SU-DHL-6 (cell line): ENCODE measurements at regions not wholly inside any gene's neighbourhood (a gene's known extent, or its start where the extent isn't known, plus 50 kb on each side); places are given as distances from the start of the nearest gene placed in this dataset.

Experiments
- EZH2phosphoT487 ChIP-seq: fragments of 200-600 bp; sonication (generic), shearing (Covaris generic); conservative IDR thresholded peaks from 2 replicates; pipeline ENCODE4 v1.6.1; 2018; ENCODE audit warnings: mild to moderate bottlenecking, antibody characterized with exemption, low read length, moderate library complexity, mixed read lengths
- TF ChIP-seq, protein P1 (sequence below): fragments of 200-600 bp; sonication (generic); IDR thresholded peaks from one replicate; pipeline ENCODE4 v1.5.1; 2017; ENCODE audit warnings: antibody characterized with exemption, mild to moderate bottlenecking, low read length, moderate library complexity; ENCODE audit not compliant: insufficient read depth, poor library complexity, severe bottlenecking

DNA sequence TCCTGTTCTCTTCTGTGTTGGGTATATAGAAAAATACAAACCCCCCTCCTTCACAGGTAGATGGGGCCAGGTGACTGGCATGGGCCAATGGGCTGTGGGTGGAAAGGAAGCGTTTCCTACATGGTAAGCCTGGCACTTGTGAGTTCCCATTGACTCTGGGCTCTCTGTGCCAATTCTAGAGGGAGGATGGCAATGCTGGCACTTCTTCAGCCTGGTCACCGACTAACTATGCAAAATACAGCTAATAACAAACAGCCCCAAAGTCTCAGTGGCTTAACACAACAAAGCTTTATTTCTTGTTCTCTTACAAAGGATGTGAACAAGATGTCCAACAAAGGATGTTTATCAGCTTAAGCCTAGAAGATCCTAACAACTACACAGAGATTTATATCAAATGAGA lies 258.1 kb downstream of the SYK start:
- TF ChIP-seq, protein P1, sequence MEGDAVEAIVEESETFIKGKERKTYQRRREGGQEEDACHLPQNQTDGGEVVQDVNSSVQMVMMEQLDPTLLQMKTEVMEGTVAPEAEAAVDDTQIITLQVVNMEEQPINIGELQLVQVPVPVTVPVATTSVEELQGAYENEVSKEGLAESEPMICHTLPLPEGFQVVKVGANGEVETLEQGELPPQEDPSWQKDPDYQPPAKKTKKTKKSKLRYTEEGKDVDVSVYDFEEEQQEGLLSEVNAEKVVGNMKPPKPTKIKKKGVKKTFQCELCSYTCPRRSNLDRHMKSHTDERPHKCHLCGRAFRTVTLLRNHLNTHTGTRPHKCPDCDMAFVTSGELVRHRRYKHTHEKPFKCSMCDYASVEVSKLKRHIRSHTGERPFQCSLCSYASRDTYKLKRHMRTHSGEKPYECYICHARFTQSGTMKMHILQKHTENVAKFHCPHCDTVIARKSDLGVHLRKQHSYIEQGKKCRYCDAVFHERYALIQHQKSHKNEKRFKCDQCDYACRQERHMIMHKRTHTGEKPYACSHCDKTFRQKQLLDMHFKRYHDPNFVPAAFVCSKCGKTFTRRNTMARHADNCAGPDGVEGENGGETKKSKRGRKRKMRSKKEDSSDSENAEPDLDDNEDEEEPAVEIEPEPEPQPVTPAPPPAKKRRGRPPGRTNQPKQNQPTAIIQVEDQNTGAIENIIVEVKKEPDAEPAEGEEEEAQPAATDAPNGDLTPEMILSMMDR: no peak
- TF ChIP-seq EZH2phosphoT487: no peak
